Neural progenitor cell (in vitro differentiated cells): ENCODE measurements at regions not wholly inside any gene's neighbourhood (a gene's known extent, or its start where the extent isn't known, plus 50 kb on each side); places are given as distances from the start of the nearest gene placed in this dataset.
"Not testable (repeated sequence)": the region's sequence is repeated elsewhere in the genome, so short reads cannot be mapped to it uniquely, and the experiment has no call there.

ENCODE experiments used
- CTCF ChIP-seq: fragments of 200-600 bp; sonication (generic); IDR thresholded peaks from 2 replicates; pipeline ENCODE4 v1.5.1; 2017; ENCODE audit warnings: antibody characterized with exemption, mild to moderate bottlenecking
- EZH2 ChIP-seq: fragments of 200-600 bp; sonication (generic); IDR thresholded peaks from 2 replicates; pipeline ENCODE4 v1.6.1; 2017; ENCODE audit warnings: antibody characterized with exemption, mild to moderate bottlenecking, moderate library complexity

GRCh38 chr16:21368973-21369942, 91.2 kb upstream of the CRYM start:
- not testable (repeated sequence) for TF ChIP-seq CTCF, EZH2
